Keratinocyte (primary cell): ENCODE measurements at regions not wholly inside any gene's neighbourhood (a gene's known extent, or its start where the extent isn't known, plus 50 kb on each side); places are given as distances from the start of the nearest gene placed in this dataset.

ENCODE experiments used
- DNase-seq: peaks from one replicate; pipeline ENCODE4 v3.0.0-alpha.2; 2011; ENCODE audit warnings: low read depth, missing footprints, low spot score
- FAIRE-seq: peaks from 2 replicates; lab custom pipeline; 2011; peaks lifted over from hg19 to GRCh38; lab: Jason Lieb, UNC
- H2AFZ ChIP-seq: 2 replicates; pipeline ENCODE4 v1.6.0; 2012; ENCODE audit warnings: low read length, control low read depth, inconsistent platforms; ENCODE audit not compliant: control insufficient read depth
- H3K27ac ChIP-seq: 2 replicates; pipeline ENCODE4 v1.5.1; 2011; ENCODE audit warnings: low read length; ENCODE audit not compliant: control insufficient read depth, insufficient read depth
- H3K27me3 ChIP-seq: 3 replicates; pipeline ENCODE4 v1.6.0; 2011; ENCODE audit warnings: low read length; ENCODE audit not compliant: control insufficient read depth, insufficient read depth; ENCODE audit errors: extremely low read depth
- H3K36me3 ChIP-seq, 2 experiments: 2 replicates in 1 of 2; 3 replicates in 1 of 2; pipeline ENCODE4 v1.5.1; 2011; ENCODE audit warnings: low read length in 2 of 2, mild to moderate bottlenecking in 1 of 2; ENCODE audit not compliant: control insufficient read depth in 2 of 2, insufficient read depth in 2 of 2; ENCODE audit errors: extremely low read depth in 1 of 2
- H3K4me1 ChIP-seq: 3 replicates; pipeline ENCODE4 v1.5.1; 2011; ENCODE audit warnings: low read length; ENCODE audit not compliant: control insufficient read depth, insufficient read depth; ENCODE audit errors: extremely low read depth
- H3K4me2 ChIP-seq: 3 replicates; pipeline ENCODE4 v1.6.0; 2011; ENCODE audit warnings: low read depth, low read length; ENCODE audit not compliant: control insufficient read depth, insufficient read depth; ENCODE audit errors: extremely low read depth
- H3K4me3 ChIP-seq, 3 experiments: fragments of 200-600 bp in 1 of 3; sonication (generic) in 1 of 3; 2 replicates in 2 of 3; 3 replicates in 1 of 3; pipeline ENCODE4 v1.5.1; 2011 to 2016; ENCODE audit warnings: low read length in 3 of 3, mild to moderate bottlenecking in 3 of 3, control low read depth in 2 of 3, inconsistent platforms in 1 of 3, low read depth in 1 of 3, mixed read lengths in 1 of 3, mixed run types in 1 of 3, moderate library complexity in 1 of 3; ENCODE audit not compliant: control insufficient read depth in 2 of 3, insufficient read depth in 2 of 3; ENCODE audit errors: extremely low read depth in 1 of 3
- H3K79me2 ChIP-seq: 2 replicates; pipeline ENCODE4 v1.6.0; 2012; ENCODE audit warnings: low read length; ENCODE audit not compliant: control insufficient read depth, insufficient read depth
- H3K9ac ChIP-seq: 3 replicates; pipeline ENCODE4 v1.6.0; 2011; ENCODE audit warnings: low read length; ENCODE audit not compliant: control insufficient read depth, insufficient read depth; ENCODE audit errors: extremely low read depth
- H3K9me1 ChIP-seq: 3 replicates; pipeline ENCODE4 v1.6.0; 2011; ENCODE audit warnings: low read length; ENCODE audit not compliant: control insufficient read depth, insufficient read depth; ENCODE audit errors: extremely low read depth
- H3K9me3 ChIP-seq: 2 replicates; pipeline ENCODE4 v1.5.1; 2012; ENCODE audit warnings: low read depth, low read length; ENCODE audit not compliant: control insufficient read depth
- H4K20me1 ChIP-seq: 3 replicates; pipeline ENCODE4 v1.6.0; 2011; ENCODE audit warnings: low read length; ENCODE audit not compliant: control insufficient read depth, insufficient read depth; ENCODE audit errors: extremely low read depth
- CTCF ChIP-seq, 3 experiments: IDR thresholded peaks in 1 of 3; conservative IDR thresholded peaks in 1 of 3; optimal IDR thresholded peaks in 1 of 3; 2 replicates in 2 of 3; 3 replicates in 1 of 3; pipeline versions ENCODE3 to v1.5.1; 2011; ENCODE audit warnings: low read length in 3 of 3, mild to moderate bottlenecking in 3 of 3, moderate library complexity in 2 of 3, control low read depth in 1 of 3, inconsistent platforms in 1 of 3; ENCODE audit not compliant: insufficient read depth in 2 of 3; ENCODE audit errors: extremely low read depth in 1 of 3
- EZH2 ChIP-seq: IDR thresholded peaks from one replicate; pipeline ENCODE4 v1.6.1; 2012; ENCODE audit warnings: inconsistent platforms, mild to moderate bottlenecking, low read length, moderate library complexity
- dilution Hi-C: fragments of 300-500 bp; cut with MboI; formaldehyde crosslinking; loops from one replicate; pipeline ENCODE4 v1.7.0; 2020; ENCODE audit warnings: low sequenced_read_pairs; ENCODE audit not compliant: extremely low pct_ligation_motif_present

GRCh38 chr7:36037121-36037662, 115.9 kb upstream of the EEPD1 start:
- Histone ChIP-seq H3K4me3 (no peak overlapping the region), H3K79me2 (no peaks in the 10 kb centered on the region), H4K20me1 (no peaks in the 10 kb centered on the region), H3K9me3 (no peaks in the 10 kb centered on the region), H3K4me2 (peak overlapping the region; percentile 49), H3K9me1 (no peaks in the 10 kb centered on the region), H3K9ac (peak overlapping the region; percentile 20), H3K4me1 (peaks cover 38% of the 10 kb centered on the region), H2AFZ (peak overlapping the region; percentile 47), H3K27me3 (no peaks in the 10 kb centered on the region), H3K36me3 (no peaks in the 10 kb centered on the region), H3K27ac (no peak overlapping the region)
- peak; percentile 53 for DNase-seq
- peak; percentile 93 for FAIRE-seq
- TF ChIP-seq EZH2 (no peak), CTCF (optimal IDR thresholded peaks at IDR 0.05 in 1 of 3, IDR thresholded peaks at IDR 0.05 in 1 of 3, conservative IDR thresholded peaks at IDR 0.05 in 1 of 3; ENCODE audit: extremely low read depth in 1 of 3, insufficient read depth in 2 of 3, low read length in 3 of 3) (no peak)
- dilution Hi-C loops = no loop called here

GRCh38 chr7:36038063-36038721, 114.9 kb upstream of the EEPD1 start:
- Histone ChIP-seq H3K9ac (no peak overlapping the region), H3K79me2 (no peaks in the 10 kb centered on the region), H3K9me1 (no peaks in the 10 kb centered on the region), H3K27ac (no peak overlapping the region), H3K9me3 (no peaks in the 10 kb centered on the region), H3K4me2 (no peak overlapping the region), H2AFZ (no peak overlapping the region), H4K20me1 (no peaks in the 10 kb centered on the region), H3K4me1 (peaks cover 29% of the 10 kb centered on the region), H3K4me3 (no peak overlapping the region), H3K36me3 (no peaks in the 10 kb centered on the region), H3K27me3 (no peaks in the 10 kb centered on the region)
- no peak for FAIRE-seq
- no peak for DNase-seq
- TF ChIP-seq CTCF (optimal IDR thresholded peaks at IDR 0.05 in 1 of 3, IDR thresholded peaks at IDR 0.05 in 1 of 3, conservative IDR thresholded peaks at IDR 0.05 in 1 of 3; ENCODE audit: extremely low read depth in 1 of 3, insufficient read depth in 2 of 3, low read length in 3 of 3) (no peak), EZH2 (no peak)
- dilution Hi-C loops = no loop called here
